ENCODE measurements at regions not wholly inside any gene's neighbourhood (a gene's known extent, or its start where the extent isn't known, plus 50 kb on each side); places are given as distances from the start of the nearest gene placed in this dataset.

DNA sequence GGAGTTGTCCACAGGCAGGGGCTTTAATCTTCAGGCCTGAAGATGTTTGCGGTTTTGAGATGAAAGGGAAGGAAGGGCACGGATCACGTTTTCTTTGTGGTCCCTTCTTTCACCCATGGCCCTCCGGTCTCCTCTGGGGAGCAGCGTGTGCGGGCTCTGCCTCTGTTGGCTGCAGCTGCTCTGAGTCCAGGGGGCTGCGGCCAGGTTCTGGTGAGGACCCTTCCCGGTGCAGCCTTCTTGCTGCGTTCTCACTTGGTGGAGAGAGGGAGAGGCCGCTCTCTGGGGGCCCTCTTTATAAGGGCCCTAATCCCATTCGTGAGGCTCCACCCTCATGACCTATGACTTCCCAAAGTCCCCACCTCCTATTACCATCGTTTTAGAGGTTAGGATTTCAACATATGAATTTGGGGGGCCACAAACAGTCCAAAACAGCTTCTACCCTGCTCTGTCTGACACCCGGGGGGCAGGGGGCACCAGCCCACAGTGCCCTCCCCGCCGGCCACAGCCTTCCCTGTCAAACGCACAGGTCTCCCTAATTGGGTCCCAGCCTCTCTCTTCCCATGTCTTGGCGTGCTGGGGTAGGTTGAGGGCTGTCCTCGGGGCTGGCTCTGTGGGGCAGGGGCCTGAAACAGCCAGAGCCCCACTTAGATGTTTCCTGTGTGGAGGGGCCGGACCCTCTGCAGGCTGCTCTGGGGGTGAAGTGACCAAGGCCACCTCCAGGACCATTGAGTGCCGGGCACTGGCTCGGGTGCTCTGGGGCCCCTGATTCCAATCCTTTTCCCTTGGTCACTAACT is 100.1 kb upstream of the C1orf174 start:
- H3K27me3 ChIP-seq (ENCODE audit: control insufficient read depth, insufficient read depth, low read length) = no peaks in the 10 kb centered on the region
- DNase-seq = peak; percentile 50
- no peaks in the 10 kb centered on the region for H3K36me3 ChIP-seq (replicated peaks; ENCODE audit: control insufficient read depth, insufficient read depth, low read length)
- H3K4me3 ChIP-seq (ENCODE audit: insufficient read depth, low read depth, low read length) = no peak overlapping the region

DNA sequence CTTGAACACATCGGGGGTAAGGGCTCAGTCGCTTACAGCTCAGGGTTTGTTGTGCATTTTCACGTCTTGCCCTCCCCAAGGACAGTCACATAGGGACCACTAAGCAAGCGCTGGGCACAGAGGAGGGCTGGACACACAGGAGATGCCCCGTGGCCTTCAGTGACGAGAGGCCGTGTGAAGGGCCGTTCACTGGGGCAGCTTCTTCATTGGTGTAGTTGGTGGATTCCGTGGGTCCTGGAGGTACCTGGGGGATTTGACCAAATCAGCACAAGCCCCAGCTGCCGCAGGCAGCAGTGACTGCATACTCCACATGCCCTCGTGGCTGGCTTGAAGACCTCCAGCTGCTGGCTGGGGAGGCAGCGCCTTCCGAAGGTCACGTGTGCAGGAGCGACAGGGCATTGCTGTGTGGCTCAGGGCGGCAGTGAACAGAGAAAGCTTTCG is 100.8 kb upstream of the C1orf174 start:
- Histone ChIP-seq H3K27me3 (ENCODE audit: control insufficient read depth, insufficient read depth, low read length) (no peaks in the 10 kb centered on the region), H3K4me3 (ENCODE audit: insufficient read depth, low read depth, low read length) (no peak overlapping the region), H3K36me3 (replicated peaks; ENCODE audit: control insufficient read depth, insufficient read depth, low read length) (no peaks in the 10 kb centered on the region)
- DNase-seq = peak; percentile 52

DNA sequence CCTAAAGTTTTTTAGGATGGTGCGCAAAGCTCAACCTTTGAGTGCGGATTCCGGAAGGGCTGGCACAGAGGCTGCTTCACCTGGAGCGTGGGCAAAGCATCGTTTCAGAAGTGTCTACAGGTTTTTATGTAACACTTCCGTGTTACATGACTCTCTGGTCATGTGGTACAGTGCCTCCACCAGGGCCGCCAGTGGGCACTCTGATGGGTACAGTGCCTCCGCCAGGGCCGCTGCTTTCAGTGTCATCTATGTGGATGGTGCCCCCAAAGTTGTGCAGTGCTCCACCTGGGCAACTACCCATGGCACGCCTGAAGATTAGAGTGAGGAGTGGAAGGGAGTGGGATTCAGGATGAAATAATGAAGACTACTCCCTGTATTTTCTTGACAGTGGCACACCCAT is 101.4 kb upstream of the C1orf174 start:
- Histone ChIP-seq H3K4me3 (ENCODE audit: insufficient read depth, low read depth, low read length) (no peak overlapping the region), H3K36me3 (replicated peaks; ENCODE audit: control insufficient read depth, insufficient read depth, low read length) (no peaks in the 10 kb centered on the region), H3K27me3 (ENCODE audit: control insufficient read depth, insufficient read depth, low read length) (no peaks in the 10 kb centered on the region)
- no peak for DNase-seq

DNA sequence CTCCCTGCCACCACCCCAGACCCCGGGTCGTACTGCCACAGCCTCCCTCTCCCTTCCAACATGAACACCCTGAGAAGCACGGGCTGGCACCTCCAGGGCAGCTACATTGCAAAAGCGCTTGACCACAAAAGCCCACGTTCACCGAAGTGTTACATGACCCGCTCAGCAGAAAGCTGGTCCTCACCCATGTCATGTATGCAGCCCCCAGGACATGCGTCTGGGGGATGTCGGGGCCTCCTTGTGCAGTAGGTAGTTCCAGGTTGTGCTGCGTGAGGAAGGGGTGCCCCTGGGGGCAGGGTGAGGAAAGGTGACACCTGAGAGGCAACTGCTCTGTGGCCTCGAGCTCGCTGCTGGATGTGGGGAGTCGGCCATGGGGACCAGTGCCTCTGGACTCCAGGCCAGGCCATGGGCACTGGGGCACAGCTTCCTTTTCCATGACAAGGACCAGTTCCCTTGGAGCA is 102.0 kb upstream of the C1orf174 start:
- no peaks in the 10 kb centered on the region for H3K27me3 ChIP-seq (ENCODE audit: control insufficient read depth, insufficient read depth, low read length)
- DNase-seq = peak; percentile 47
- no peak overlapping the region for H3K4me3 ChIP-seq (ENCODE audit: insufficient read depth, low read depth, low read length)
- H3K36me3 ChIP-seq (replicated peaks; ENCODE audit: control insufficient read depth, insufficient read depth, low read length) = no peaks in the 10 kb centered on the region

DNA sequence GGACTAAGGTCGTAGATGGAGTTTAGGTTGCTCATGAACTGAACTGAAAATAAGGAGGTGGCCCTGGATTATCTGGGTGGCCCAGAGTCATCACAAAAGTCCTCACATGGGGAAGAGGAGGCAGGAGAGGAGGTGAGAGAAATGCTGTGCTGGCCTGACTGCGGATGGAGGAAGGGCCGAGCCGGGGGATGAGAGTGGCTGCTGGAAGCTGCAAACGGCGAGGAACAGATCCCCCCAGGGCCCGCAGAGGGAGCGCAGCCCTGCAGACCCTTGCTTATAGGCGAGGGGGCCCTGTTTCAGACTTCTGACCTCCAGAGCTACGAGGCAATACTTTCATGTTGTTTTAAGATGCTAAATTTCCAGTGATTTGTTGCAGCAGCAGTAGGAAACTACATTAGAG is 102.7 kb upstream of the C1orf174 start:
- H3K4me3 ChIP-seq (ENCODE audit: insufficient read depth, low read depth, low read length) = no peak overlapping the region
- no peaks in the 10 kb centered on the region for H3K27me3 ChIP-seq (ENCODE audit: control insufficient read depth, insufficient read depth, low read length)
- H3K36me3 ChIP-seq (replicated peaks; ENCODE audit: control insufficient read depth, insufficient read depth, low read length) = no peaks in the 10 kb centered on the region
- DNase-seq = peak; percentile 46

DNA sequence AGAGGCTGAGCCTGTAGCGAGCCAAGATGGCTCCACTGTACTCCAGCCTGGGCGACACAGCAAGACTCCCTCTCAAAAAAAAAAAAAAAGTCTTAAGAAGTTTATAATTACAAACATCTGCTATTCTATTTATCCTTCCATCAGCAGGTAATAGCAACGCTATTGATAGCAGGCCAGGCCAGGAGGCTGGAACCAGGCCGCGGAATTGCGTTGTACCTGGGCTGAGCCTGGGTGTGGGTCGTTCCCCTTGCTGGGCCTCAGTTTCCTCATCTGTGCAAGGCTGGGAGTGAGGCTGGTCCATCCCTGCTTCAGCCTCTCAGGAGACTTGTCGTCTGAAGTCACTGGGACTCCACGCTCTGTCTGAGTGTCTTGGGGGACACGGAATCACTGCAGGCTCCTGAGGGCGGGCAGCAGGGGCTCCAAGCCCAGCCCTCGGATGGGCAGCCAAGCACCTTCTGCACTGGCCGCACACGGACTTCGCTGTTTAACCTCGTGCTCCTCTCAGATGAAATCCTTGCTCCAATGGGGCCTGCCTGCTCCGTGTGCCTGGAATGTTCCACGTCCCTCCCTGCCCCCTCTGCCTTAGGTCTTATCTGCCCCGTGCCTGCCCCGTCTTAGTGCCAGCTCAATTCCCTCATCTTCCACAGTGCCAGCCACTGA is 103.9 kb upstream of the C1orf174 start:
- H3K27me3 ChIP-seq (ENCODE audit: control insufficient read depth, insufficient read depth, low read length) = no peaks in the 10 kb centered on the region
- no peaks in the 10 kb centered on the region for H3K36me3 ChIP-seq (replicated peaks; ENCODE audit: control insufficient read depth, insufficient read depth, low read length)
- no peak overlapping the region for H3K4me3 ChIP-seq (ENCODE audit: insufficient read depth, low read depth, low read length)
- DNase-seq = no peak

DNA sequence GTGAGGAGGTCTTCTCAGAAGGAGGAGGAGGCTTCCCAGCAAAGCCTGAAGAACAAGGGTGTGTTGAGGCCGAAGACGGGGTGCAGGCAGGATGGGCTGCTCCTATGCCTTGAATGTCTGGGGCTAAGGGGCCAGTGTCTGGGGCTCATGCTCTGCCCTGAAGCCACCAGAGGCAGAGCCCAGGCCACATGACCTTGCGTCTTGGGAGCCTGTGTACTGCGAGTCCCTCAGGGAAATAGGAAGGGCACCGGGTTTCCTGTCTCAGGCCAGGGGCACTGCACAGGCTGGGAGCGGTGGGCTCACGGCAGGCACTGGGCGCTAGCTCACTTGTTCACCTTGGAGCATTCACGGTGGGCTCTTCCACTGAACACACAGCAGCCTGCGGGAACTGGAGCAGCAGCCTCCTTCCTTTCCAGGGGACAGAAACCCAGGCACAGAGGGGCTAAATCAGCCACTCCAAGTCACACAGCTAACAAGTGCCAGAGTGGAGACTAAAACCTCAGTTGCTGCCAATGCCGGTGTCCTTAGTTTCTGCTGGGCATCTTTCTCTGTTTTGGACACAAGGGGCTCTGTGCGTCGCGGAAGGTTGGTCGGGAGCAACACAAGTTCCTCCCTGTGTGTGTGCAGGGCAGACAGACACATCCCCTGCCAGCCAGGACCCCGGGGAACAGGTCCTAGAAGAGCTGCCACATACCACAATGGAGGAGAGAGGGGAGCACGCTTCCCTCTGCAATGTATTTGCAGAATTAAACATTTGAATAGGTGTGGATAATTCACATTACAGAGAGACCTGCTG is 104.8 kb upstream of the C1orf174 start:
- H3K27me3 ChIP-seq (ENCODE audit: control insufficient read depth, insufficient read depth, low read length) = no peaks in the 10 kb centered on the region
- H3K4me3 ChIP-seq (ENCODE audit: insufficient read depth, low read depth, low read length) = no peak overlapping the region
- DNase-seq = no peak
- H3K36me3 ChIP-seq (replicated peaks; ENCODE audit: control insufficient read depth, insufficient read depth, low read length) = no peaks in the 10 kb centered on the region

DNA sequence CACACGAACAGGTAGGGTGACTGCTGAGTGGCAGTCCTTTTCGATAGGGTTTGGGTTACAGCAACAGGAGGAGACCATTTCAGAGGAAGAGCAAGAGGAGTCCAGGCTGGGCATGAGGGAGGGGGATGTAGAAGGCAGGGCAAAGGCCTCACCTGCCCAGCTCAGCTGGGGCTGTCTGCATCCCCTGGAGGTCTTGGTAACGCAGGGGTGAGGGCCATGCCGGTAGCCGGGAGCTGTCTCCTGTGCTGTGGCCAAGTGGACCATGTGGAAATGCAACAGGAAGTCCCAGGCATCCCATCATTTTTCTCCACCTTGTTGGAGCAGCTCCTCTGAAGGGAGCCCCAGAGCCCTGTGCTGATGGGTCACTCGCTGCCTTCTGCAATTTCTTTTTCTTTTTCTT is 105.4 kb upstream of the C1orf174 start:
- DNase-seq = no peak
- H3K4me3 ChIP-seq (ENCODE audit: insufficient read depth, low read depth, low read length) = no peak overlapping the region
- no peaks in the 10 kb centered on the region for H3K27me3 ChIP-seq (ENCODE audit: control insufficient read depth, insufficient read depth, low read length)
- no peaks in the 10 kb centered on the region for H3K36me3 ChIP-seq (replicated peaks; ENCODE audit: control insufficient read depth, insufficient read depth, low read length)

DNA sequence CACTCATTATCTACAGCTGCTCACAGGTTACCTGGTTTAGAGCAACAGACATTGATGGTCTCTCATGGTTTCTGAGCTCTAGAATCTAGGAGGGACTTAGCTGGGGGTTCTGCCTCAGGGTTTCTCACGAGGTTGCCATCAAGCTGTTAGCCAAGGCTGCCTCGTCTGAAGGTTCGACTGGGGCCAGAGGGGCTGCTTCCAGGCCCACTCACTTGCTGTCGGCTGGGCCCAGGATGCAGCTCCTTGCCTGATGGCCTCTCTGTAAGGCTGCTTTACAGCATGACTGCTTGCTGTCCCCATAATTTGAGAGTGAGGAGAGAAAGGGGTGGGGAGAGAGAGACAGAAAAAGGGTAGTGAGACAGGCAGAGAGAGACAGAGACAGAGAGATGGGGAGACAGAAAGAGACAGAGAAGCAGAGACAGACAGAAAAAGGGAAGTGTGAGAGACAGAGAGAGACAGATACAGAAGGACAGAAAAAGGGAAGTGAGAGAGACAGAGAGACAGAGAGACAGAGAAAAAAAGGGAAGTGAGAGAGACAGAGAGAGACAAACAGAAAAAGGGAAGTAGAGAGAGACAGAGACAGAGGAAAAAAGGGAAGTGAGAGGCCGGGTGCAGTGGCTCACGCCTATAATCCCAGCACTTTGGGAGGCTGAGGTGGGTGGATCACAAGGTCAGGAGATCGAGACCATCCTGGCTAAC is 106.8 kb upstream of the C1orf174 start:
- Histone ChIP-seq H3K27me3 (ENCODE audit: control insufficient read depth, insufficient read depth, low read length) (no peaks in the 10 kb centered on the region), H3K4me3 (ENCODE audit: insufficient read depth, low read depth, low read length) (no peak overlapping the region), H3K36me3 (replicated peaks; ENCODE audit: control insufficient read depth, insufficient read depth, low read length) (no peaks in the 10 kb centered on the region)
- no peak for DNase-seq

DNA sequence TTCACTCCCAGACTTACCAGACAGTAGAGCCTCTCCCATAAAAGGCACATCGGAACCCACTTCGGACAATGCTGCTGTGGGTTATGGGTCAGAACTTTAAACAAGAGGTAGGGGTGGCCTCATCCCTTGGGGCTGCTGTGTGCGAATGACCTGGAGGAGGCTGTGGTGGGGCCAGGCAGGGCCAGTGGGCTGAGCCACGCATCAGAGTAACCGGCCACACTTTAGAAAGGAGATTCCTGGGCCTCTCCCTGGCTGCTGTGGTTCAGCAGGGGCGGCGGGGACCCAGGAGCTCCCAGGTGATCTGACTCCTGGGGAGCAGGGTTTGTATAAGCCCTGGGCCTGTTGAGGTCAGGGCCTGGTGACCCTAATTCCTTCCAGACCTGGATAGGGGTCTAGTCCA is 110.2 kb upstream of the C1orf174 start:
- Histone ChIP-seq H3K4me3 (ENCODE audit: insufficient read depth, low read depth, low read length) (no peak overlapping the region), H3K36me3 (replicated peaks; ENCODE audit: control insufficient read depth, insufficient read depth, low read length) (no peaks in the 10 kb centered on the region), H3K27me3 (ENCODE audit: control insufficient read depth, insufficient read depth, low read length) (no peaks in the 10 kb centered on the region)
- DNase-seq = no peak

DNA sequence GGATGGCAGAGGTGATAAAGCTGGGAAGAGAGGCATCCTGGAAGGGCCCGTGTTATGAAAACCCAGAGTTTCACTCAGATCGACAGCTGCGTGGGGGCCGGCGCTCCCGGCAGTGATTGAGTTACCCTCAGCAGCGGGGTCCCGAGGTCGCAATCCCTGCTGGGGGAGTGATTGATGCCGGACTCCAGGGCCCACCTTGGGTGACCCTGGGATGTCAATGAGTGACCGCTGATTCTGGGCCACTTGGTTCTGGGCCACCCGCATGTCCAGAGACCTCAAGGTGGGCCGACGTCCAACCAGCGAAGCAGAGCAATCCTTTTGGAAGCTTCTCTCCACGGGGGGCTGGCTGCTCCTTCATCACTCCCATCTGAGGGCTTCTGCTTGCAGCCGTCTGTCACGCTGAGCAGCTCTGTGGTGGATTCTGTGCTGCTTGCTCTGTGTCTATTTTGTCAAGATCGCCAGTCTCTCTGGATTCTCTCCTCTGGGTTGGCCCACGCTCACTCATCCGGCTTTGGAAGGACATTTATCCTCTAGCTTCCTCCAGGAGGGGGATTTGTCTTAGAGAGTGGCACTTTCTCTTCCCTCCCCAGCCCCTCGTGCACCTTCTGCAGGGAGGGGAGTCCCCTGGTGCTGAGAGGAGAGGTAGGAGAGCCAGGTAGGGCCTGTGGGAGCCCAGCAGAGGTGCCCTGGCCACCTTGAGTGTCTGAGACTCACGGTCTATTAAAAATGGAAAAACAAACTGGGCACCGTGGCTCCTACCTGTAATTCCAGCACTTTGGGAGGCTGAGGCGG is 110.9 kb upstream of the C1orf174 start:
- Histone ChIP-seq H3K36me3 (replicated peaks; ENCODE audit: control insufficient read depth, insufficient read depth, low read length) (no peaks in the 10 kb centered on the region), H3K4me3 (ENCODE audit: insufficient read depth, low read depth, low read length) (no peak overlapping the region), H3K27me3 (ENCODE audit: control insufficient read depth, insufficient read depth, low read length) (no peaks in the 10 kb centered on the region)
- no peak for DNase-seq

DNA sequence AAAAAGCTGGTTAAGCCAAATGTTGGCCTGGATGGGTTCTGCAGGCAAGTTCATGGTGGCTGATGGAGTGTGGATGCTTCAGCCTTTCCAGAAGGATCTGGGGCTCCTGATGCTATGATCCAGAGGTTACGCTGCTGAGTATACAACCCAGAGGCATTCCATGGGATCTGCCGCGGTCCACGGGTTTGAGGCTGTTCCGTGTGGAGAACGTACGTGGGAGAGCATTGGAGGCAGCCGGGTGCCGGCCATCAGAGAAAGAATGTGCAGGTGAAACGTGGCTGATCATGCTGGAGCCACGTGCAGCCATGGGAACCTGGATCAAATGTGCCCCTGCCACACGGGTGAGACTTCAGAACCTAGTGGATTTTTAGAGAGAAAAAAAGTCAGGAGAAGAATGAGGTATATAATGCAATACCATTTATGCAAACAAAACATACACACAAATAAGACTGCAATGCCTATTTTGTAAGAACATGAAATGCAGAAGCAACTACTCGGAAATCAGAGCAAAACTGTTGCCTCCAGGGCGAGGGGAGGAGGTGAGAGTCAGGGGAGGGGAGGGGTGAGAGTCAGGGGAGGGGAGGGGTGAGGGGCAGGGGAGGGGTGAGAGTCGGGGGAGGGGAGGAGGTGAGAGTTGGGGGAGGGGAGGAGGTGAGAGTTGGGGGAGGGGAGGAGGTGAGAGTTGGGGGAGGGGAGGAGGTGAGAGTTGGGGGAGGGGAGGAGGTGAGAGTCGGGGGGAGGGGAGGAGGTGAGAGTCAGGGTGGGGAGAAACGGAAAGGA is 116.5 kb upstream of the C1orf174 start:
- DNase-seq = peak; percentile 73
- Histone ChIP-seq H3K27me3 (ENCODE audit: control insufficient read depth, insufficient read depth, low read length) (no peaks in the 10 kb centered on the region), H3K36me3 (replicated peaks; ENCODE audit: control insufficient read depth, insufficient read depth, low read length) (no peaks in the 10 kb centered on the region), H3K4me3 (ENCODE audit: insufficient read depth, low read depth, low read length) (no peak overlapping the region)

DNA sequence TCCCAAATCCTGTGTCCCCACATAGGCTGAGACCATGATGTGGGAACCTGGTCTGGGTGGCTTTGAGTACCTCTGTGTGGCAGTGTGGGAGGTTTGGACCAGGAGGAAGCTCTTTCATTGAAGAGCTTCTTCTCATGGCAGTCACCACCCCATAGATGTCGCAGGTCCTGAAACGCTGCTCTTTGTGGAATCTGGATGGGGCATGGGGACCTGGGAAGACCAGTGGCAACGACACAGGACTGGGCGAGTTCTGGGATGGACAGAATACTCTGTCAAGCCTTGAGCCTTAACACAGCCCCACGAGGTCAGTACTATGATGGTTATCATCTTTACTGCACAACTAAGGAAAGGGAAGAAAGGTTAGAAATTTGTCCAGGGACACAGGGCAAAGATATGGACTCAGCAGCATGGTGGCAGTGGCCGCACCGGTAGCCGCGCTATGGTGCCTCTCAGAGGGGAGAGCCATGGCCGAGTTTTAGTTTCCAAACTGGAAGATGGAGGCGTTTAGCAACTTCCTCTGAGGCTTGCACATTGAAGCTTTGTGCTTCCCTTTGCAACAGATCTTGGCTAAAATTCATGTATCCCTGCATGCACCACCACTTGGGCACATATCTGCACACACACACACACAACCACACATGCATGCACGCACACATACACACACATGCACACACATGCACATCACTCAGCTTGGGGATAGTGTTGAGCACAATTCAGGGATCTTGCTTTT is 117.7 kb upstream of the C1orf174 start:
- Histone ChIP-seq H3K27me3 (ENCODE audit: control insufficient read depth, insufficient read depth, low read length) (no peaks in the 10 kb centered on the region), H3K4me3 (ENCODE audit: insufficient read depth, low read depth, low read length) (no peak overlapping the region), H3K36me3 (replicated peaks; ENCODE audit: control insufficient read depth, insufficient read depth, low read length) (no peaks in the 10 kb centered on the region)
- DNase-seq = no peak
